ENCODE measurements at regions not wholly inside any gene's neighbourhood (a gene's known extent, or its start where the extent isn't known, plus 50 kb on each side); places are given as distances from the start of the nearest gene placed in this dataset.

GRCh38 chr2:125643128-125643527 lies 1012.8 kb upstream of the GYPC start:
- Histone ChIP-seq H3K27ac (no peak overlapping the region), H3K9me3 (ENCODE audit: low read depth) (no peaks in the 10 kb centered on the region)
- TF ChIP-seq CTCF (IDR thresholded peaks at IDR 0.05; ENCODE audit: low read depth, low read length) = no peak

GRCh38 chr2:125643585-125643984 lies 1012.4 kb upstream of the GYPC start:
- H3K4me3 ChIP-seq = no peak overlapping the region
- H3K9me3 ChIP-seq (ENCODE audit: low read depth) = no peaks in the 10 kb centered on the region
- H3K27ac ChIP-seq = no peak overlapping the region
- TF ChIP-seq CTCF (IDR thresholded peaks at IDR 0.05; ENCODE audit: low read depth, low read length) = no peak
- no peak for DNase-seq (ENCODE audit: low read depth in 1 of 2, low spot score in 1 of 2)
- H3K4me1 ChIP-seq (ENCODE audit: low read depth) = no peaks in the 10 kb centered on the region
- H3K27me3 ChIP-seq = no peaks in the 10 kb centered on the region
- H3K36me3 ChIP-seq = no peaks in the 10 kb centered on the region

More at GRCh38 chr2:125643128-125643527, 1012.8 kb upstream of the GYPC start:
- H3K4me3 ChIP-seq = no peak overlapping the region
- H3K4me1 ChIP-seq (ENCODE audit: low read depth) = no peaks in the 10 kb centered on the region
- no peak for DNase-seq (ENCODE audit: low read depth in 1 of 2, low spot score in 1 of 2)
- H3K27me3 ChIP-seq = no peaks in the 10 kb centered on the region
- H3K36me3 ChIP-seq = no peaks in the 10 kb centered on the region

GRCh38 chr2:125644257-125644656 lies 1011.7 kb upstream of the GYPC start:
- no peaks in the 10 kb centered on the region for H3K4me1 ChIP-seq (ENCODE audit: low read depth)
- H3K36me3 ChIP-seq = no peaks in the 10 kb centered on the region
- H3K27me3 ChIP-seq = no peaks in the 10 kb centered on the region
- no peaks in the 10 kb centered on the region for H3K9me3 ChIP-seq (ENCODE audit: low read depth)
- DNase-seq (ENCODE audit: low read depth in 1 of 2, low spot score in 1 of 2) = no peak
- no peak overlapping the region for H3K4me3 ChIP-seq
- TF ChIP-seq CTCF (IDR thresholded peaks at IDR 0.05; ENCODE audit: low read depth, low read length) = no peak
- no peak overlapping the region for H3K27ac ChIP-seq

GRCh38 chr2:125652280-125652679 lies 1003.7 kb upstream of the GYPC start:
- no peak for TF ChIP-seq CTCF (IDR thresholded peaks at IDR 0.05; ENCODE audit: low read depth, low read length)
- Histone ChIP-seq H3K9me3 (ENCODE audit: low read depth) (no peaks in the 10 kb centered on the region), H3K36me3 (no peaks in the 10 kb centered on the region), H3K4me3 (no peak overlapping the region), H3K27ac (no peak overlapping the region), H3K27me3 (no peaks in the 10 kb centered on the region), H3K4me1 (ENCODE audit: low read depth) (no peaks in the 10 kb centered on the region)
- DNase-seq (ENCODE audit: low read depth in 1 of 2, low spot score in 1 of 2) = no peak

- H3K27me3 ChIP-seq = no peaks in the 10 kb centered on the region
- H3K27ac ChIP-seq = no peak overlapping the region
- no peaks in the 10 kb centered on the region for H3K4me1 ChIP-seq (ENCODE audit: low read depth)
- H3K36me3 ChIP-seq = no peaks in the 10 kb centered on the region
- TF ChIP-seq CTCF (IDR thresholded peaks at IDR 0.05; ENCODE audit: low read depth, low read length) = no peak
- no peak for DNase-seq (ENCODE audit: low read depth in 1 of 2, low spot score in 1 of 2)
- no peak overlapping the region for H3K4me3 ChIP-seq
- no peaks in the 10 kb centered on the region for H3K9me3 ChIP-seq (ENCODE audit: low read depth)
These were observed 1001.7 kb upstream of the GYPC start for GRCh38 chr2:125654226-125654625.

GRCh38 chr2:125656190-125656589 lies 999.8 kb upstream of the GYPC start:
- no peak for DNase-seq (ENCODE audit: low read depth in 1 of 2, low spot score in 1 of 2)
- H3K4me1 ChIP-seq (ENCODE audit: low read depth) = no peaks in the 10 kb centered on the region
- H3K27me3 ChIP-seq = no peaks in the 10 kb centered on the region
- no peak overlapping the region for H3K4me3 ChIP-seq
- H3K9me3 ChIP-seq (ENCODE audit: low read depth) = no peaks in the 10 kb centered on the region
- H3K27ac ChIP-seq = no peak overlapping the region
- H3K36me3 ChIP-seq = no peaks in the 10 kb centered on the region
- no peak for TF ChIP-seq CTCF (IDR thresholded peaks at IDR 0.05; ENCODE audit: low read depth, low read length)

Measured in cardiac muscle cell (in vitro differentiated cells and primary cell).